HG02885 (cell line): ENCODE measurements at regions not wholly inside any gene's neighbourhood (a gene's known extent, or its start where the extent isn't known, plus 50 kb on each side); places are given as distances from the start of the nearest gene placed in this dataset.
"Not testable (repeated sequence)": the region's sequence is repeated elsewhere in the genome, so short reads cannot be mapped to it uniquely, and the experiment has no call there.

Experiments
- ATAC-seq: cut with Tn5 transposase; IDR thresholded peaks from one replicate; pipeline ENCODE4 v1.9.1; 2021; ENCODE audit warnings: mild to moderate bottlenecking; ENCODE audit not compliant: unreplicated experiment, poor library complexity

DNA sequence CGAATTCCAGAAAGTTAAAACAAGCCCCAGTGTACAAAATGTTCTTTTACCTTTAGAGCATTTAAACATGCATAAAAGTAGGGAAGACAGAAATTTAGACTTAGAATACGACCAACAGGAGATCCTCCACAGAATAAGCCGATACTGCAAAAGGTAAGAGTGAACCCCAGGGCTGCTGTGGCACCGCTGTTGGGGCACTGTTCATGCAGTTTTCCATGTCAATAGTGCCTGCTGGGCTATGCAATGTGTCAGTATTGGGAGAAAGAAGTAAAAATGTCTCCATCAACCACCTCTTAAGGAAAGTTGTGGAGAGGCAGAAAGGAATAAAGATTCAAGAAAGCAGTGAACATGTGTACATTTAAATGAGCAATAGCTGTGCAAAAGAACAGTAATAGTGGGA, 326.5 kb upstream of the SEMA3C start:
- ATAC-seq = no peak

DNA sequence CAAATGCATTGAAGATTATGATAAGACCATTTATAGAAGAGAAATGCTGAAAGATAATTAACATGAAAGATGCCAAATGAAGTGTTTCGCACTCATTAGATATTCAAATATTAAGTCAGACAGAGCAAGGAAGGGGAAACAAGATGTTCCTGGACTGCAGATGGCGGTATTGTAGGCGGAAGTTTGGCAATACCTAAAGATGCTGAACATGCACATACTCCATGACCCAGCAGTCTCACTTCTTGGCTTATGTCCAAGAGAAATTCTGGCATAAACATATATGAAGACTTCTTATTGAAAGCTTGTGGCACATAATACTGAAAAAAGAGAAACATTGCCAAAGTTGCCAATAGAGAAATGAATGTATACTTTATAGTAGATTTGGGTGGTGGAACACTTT, 325.4 kb upstream of the SEMA3C start:
- ATAC-seq = no peak

DNA sequence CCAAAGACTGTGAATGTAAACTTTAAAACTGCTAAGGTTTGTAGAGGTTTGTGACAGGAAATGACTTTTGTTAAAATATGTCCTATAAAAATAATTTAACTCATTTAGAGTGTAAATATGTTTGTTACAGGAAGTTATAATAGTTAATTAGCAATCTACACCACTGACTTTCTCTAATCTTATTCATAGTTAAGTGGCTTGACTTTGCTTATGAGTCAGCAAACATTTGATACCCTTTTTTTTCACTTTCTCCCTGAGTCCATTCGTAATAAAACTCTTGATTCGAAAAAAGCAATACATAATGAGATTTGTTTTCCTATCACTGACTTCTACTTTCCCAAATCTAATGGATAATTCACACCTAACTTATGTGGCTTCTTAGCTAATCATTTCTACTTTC, 317.7 kb upstream of the SEMA3C start:
- no peak for ATAC-seq

- no peak for ATAC-seq
These were observed 317.1 kb upstream of the SEMA3C start for GRCh38 chr7:81235997-81236396.

- no peak for ATAC-seq
These were observed 316.0 kb upstream of the SEMA3C start for GRCh38 chr7:81234896-81235295.

DNA sequence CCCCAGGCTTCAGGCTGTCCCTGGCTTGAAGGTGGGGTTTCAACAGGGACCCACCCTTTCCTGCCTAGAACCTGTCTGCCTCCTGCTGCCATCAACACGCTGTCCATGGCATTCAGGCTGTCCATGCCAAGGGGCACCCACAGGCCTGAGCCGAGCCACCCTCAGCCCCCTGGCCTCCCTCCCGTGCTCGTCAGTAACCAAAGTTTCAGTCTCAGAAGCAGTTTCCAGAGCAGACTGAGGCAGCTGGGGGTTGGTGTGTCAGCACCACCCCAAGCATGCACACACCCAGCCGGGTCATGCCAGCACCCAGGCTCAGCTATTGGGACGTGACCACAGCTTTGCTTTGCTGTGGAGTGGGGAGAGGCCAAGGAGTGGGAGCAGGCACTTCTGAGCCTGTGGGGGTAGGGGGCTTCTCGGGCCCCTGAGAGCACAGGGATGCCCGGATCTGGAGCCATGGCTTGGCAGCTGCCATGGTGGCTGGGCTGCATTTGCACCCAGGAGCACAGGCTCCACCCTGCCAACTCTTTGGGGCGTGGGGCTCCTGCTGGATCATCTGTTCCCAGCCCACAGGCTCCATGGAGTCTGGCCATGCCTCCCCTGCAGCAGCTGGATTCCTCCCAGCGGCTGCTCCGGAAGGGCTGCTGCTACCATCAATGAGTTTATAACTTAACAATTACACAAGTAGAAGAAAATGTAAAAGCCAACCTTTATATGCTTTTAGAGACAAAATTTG, 314.5 kb upstream of the SEMA3C start:
- ATAC-seq = no peak

- no peak for ATAC-seq
These were observed 313.4 kb upstream of the SEMA3C start for GRCh38 chr7:81232084-81232799.

GRCh38 chr7:81231301-81231838, 312.5 kb upstream of the SEMA3C start:
- ATAC-seq = no peak

- no peak for ATAC-seq
These were observed 307.4 kb upstream of the SEMA3C start for GRCh38 chr7:81226234-81226633.

- not testable (repeated sequence) for ATAC-seq
These were observed 303.8 kb upstream of the SEMA3C start for GRCh38 chr7:81222692-81223091.

DNA sequence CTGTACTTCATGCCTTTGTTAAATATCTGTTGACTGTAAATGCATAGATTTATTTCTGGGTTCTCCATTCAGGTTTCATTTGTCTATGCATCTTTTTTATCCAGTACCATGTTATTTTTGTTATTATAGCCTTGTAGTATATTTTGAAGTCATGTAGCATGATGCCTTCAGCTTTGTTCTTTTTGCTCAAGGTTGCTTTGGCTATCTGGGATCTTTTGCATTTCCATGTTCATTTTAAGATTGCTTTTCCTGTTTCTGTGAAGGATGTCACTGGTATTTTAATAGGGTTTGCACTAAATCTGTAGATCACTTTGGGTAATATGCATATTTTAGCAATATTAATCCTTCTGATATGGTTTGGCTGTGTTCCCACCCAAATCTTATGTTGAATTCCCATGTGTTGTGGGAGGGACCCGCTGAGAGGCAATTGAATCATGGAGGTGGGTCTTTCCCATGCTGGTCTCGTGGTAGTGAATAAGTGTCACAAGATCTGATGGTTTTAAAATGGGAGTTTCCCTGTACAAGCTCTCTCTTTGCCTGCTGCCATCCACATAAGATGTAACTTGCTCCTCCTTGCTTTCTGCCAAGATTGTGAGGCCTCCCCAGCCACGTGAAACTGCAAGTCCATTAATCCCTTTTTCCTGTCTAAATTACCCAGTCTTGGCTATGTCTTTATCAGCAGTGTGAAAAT, 302.8 kb upstream of the SEMA3C start:
- no peak for ATAC-seq

- no peak for ATAC-seq
These were observed 299.7 kb upstream of the SEMA3C start for GRCh38 chr7:81218480-81219106.

GRCh38 chr7:81213394-81213793, 294.5 kb upstream of the SEMA3C start:
- no peak for ATAC-seq

DNA sequence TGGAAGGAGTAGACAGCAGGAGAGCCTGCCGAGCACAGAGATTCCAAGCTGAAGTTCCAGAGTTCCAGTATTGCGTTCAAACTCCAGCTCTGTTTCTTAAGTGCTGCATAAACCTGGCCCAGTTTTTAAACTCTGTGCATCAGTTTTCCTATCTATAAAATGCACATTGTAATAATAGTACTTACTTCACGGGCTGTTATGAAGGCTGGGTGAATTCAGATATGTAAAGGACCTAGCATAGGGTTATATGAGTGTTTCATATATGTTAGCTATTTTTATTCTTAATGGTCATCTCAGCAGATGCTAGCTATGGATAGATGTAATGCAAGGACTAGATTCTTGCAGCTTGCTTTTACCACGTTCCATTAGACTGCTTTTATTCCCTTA, 293.1 kb upstream of the SEMA3C start:
- no peak for ATAC-seq

DNA sequence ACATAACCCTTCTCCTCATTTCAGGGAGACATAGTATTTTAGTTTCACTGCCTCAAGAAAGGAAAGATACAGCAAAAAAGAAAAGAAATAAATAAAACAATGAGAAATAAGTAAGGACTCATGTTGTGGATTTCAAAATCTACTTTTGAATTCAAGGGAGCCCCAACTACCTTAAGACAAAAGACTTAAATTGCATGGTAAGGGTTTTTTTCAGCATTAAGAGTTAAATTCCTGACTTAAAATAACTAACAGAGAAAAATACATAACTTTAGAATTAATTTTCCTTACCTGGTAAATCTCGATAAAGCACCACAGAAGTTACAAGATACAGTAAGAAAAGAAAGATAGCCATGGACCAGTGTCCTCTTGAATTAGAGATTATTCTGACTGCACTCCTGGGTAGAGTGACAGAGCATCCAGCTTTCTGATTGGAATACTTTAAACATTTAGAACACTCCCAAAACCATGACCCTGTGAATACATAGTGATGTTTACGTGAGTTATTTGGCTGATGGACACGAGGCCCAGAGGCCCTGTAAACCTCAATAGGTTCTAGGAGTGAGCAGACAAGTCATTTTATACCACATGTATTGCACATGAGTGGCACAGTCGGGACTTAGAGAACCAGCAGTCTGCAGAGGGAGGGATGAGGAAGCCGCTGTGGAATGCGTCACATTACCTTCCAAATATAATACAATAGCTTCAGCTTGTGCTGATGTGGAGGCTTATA, 292.5 kb upstream of the SEMA3C start:
- no peak for ATAC-seq

DNA sequence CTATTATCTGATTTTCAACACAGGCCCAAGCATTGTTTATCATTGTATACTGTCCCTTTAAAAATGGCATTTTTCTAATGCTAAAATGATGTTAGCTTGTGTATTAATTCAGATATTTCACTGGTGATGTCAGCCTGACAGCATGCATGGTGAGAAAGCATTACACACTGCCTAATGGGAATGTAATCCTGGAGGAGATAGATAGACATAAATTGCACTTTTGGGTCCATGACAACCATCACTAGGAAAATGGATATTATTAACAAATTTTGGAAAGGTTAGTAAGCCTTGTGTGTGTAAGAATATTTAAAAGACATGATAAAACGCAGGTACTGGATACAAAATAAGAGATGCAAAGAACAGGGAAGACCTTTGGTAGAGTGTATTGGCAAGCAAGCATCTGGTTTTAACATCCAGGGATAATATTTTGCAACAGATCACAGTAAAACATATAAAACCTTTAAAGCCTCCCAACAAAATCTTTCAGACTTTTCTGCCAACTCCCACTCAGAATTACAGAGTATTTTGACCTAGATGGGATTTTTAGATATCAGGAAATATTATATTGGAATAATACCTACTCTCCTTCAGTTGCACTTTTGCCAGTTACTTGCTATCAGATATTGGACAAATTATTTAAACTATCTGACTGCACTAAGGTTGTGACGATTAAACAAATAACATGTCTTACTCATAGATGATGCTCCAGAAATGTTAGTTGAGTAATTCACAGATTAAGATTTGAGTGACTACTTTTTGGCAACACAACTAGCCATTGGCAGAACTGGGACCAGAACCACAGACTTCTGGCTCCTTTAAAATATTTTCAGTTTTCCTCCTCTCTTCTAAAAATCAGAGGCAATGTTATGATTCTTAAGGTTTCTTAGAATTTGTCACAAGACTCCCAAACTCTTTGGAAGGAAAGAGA, 291.6 kb upstream of the SEMA3C start:
- ATAC-seq = no peak

- no peak for ATAC-seq
These were observed 290.2 kb upstream of the SEMA3C start for GRCh38 chr7:81209059-81209458.

DNA sequence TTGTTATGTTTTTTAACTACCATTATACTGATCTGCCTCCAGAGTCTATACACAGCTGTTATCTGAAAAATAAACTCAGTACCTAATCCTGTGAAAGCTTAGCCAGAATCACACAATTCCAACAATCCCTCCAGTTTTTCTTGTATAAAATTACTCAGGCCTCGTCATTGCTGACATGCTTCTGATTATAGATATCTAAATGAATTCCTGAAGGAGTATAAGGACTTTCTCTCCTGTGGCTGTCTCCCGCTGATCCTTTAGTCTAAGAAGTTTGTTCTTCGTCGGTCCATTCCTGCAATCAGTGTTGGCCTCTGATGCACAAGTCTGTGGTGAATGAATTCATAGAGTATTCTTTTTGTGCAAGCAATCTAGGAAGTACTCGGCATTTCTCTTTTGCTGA, 288.9 kb upstream of the SEMA3C start:
- ATAC-seq = no peak
